WI38 (cell line): ENCODE measurements at regions not wholly inside any gene's neighbourhood (a gene's known extent, or its start where the extent isn't known, plus 50 kb on each side); places are given as distances from the start of the nearest gene placed in this dataset.

Experiments used
- H3K4me3 ChIP-seq: 2 replicates; pipeline ENCODE4 v1.5.1; 2011; ENCODE audit warnings: low read depth, mild to moderate bottlenecking, control low read depth, low read length
- CTCF ChIP-seq: IDR thresholded peaks from 2 replicates; pipeline ENCODE4 v1.5.1; 2012; ENCODE audit warnings: low read depth, mild to moderate bottlenecking, control low read depth, low read length

GRCh38 chr3:182240474-182240873 is 528.7 kb downstream of the SOX2 start:
- H3K4me3 ChIP-seq: no peak overlapping the region
- TF ChIP-seq CTCF: no peak

GRCh38 chr3:182241196-182241765 is 529.6 kb downstream of the SOX2 start:
- TF ChIP-seq CTCF: no peak
- H3K4me3 ChIP-seq: no peak overlapping the region

DNA sequence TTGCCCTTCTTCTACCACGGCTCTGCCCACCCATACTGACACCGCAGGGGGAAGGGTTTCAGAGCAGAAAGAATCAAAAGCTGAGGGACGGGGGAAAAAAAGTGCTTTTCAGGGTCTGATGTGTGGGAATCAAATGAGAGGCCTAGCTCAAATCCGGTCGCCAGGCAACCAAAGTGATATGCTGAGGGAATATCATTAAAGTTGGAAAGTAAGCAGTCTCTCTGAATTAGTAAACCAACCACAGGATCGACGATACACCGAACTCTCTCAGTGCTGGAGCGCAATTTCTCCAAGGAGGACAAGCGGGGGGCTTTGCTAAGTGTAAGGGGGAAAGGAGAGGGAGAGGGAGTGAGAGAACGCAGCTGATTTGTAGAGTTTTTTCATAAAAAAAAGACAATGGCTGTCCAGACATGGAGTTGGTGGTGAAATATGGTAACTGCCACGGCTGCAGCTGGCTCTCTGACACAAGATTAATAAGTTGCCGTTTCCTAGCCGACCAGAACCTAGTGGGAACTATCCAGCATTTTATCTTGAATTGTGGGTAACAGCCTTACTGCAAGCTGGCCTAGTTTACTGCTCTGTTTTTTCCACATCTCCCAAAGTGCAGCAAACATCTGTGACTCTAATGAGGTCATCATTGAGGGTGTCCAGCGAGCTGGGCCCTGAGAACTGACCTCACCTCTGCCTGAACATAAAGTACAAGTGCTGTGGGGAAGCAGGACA is 530.2 kb downstream of the SOX2 start:
- no peak overlapping the region for H3K4me3 ChIP-seq

DNA sequence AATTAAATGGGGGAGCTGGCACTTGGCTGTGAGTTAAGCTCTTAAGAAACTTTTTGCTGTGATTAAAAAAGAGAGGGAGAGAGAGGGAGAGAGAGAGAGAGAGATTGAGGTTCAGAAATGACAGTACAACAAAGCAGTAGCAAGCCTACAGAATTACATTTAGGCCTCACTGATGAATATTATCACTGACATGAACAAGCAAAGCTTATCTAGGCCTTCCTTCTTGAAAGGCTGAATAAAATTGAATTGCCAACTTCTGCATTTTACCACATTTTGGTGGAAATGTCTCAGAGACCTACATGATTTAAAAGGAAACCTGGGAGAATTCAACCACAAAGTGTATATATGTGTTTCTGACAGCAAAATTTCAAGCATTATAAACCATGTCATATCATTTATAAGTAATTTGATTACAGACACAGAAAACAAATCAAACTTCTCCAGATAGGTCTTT is 530.8 kb downstream of the SOX2 start:
- TF ChIP-seq CTCF: no peak
- no peak overlapping the region for H3K4me3 ChIP-seq

More for the DNA sequence above, 530.2 kb downstream of the SOX2 start:
- no peak for TF ChIP-seq CTCF

GRCh38 chr3:182243625-182244024 is 531.9 kb downstream of the SOX2 start:
- no peak for TF ChIP-seq CTCF
- no peak overlapping the region for H3K4me3 ChIP-seq

- TF ChIP-seq CTCF: no peak
- no peak overlapping the region for H3K4me3 ChIP-seq
These were observed 532.7 kb downstream of the SOX2 start for GRCh38 chr3:182244222-182244971.

DNA sequence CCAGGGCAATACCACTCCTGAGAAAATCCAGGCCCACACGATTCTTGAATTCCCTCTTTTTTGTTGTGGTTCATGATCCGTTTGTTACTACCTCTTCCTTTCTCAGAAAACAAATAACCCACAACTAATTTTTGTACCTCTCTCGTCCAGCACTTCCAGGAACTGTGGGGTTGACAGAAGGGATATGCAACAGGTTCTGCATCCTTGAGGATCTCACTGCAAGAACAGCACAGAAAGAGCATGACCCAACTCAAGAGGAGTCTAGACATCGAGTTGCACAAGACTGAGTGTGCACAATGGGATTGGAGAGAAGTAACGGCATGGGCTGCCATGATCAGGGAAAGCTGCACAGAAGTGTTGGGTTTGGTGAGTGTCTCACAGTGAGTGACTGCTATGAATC is 533.3 kb downstream of the SOX2 start:
- TF ChIP-seq CTCF: no peak
- no peak overlapping the region for H3K4me3 ChIP-seq
